Gastrocnemius medialis (tissue), 4 donors: ENCODE measurements at regions not wholly inside any gene's neighbourhood (a gene's known extent, or its start where the extent isn't known, plus 50 kb on each side); places are given as distances from the start of the nearest gene placed in this dataset.

ENCODE experiments used
- CTCF ChIP-seq, 5 experiments: fragments of 450-650 bp in 3 of 5; fragments of 200-600 bp in 2 of 5; sonication (generic) in 2 of 5; IDR thresholded peaks in 4 of 5; conservative IDR thresholded peaks in 1 of 5; 1 replicate in 4 of 5; 2 replicates in 1 of 5; pipeline ENCODE4 v1.5.1; 2016 to 2019; ENCODE audit warnings: antibody characterized with exemption in 5 of 5, mild to moderate bottlenecking in 3 of 5, moderate library complexity in 3 of 5
- POLR2A ChIP-seq, 2 donors: fragments of 450-650 bp; IDR thresholded peaks; one replicate each; pipeline ENCODE4 v1.6.1; 2017; ENCODE audit warnings: antibody characterized with exemption in 2 of 2, mild to moderate bottlenecking in 2 of 2, moderate library complexity in 2 of 2

GRCh38 chr5:115708819-115709477, 83.1 kb upstream of the TMED7 start:
- TF ChIP-seq CTCF (IDR thresholded peaks at IDR 0.05 in 4 of 5, conservative IDR thresholded peaks at IDR 0.05 in 1 of 5) (no peak), POLR2A (IDR thresholded peaks at IDR 0.05) (no peak)
